HG02588 (cell line): ENCODE measurements at regions not wholly inside any gene's neighbourhood (a gene's known extent, or its start where the extent isn't known, plus 50 kb on each side); places are given as distances from the start of the nearest gene placed in this dataset.

Experiments
- ATAC-seq: cut with Tn5 transposase; IDR thresholded peaks from one replicate; pipeline ENCODE4 v1.9.1; 2021; ENCODE audit warnings: mild to moderate bottlenecking, moderate library complexity; ENCODE audit not compliant: unreplicated experiment

GRCh38 chr3:72441284-72441994, 406.8 kb downstream of the SHQ1 start:
- no peak for ATAC-seq

- ATAC-seq: peak; percentile 48
These were observed 407.8 kb downstream of the SHQ1 start for GRCh38 chr3:72440491-72440890.

- peak; percentile 67 for ATAC-seq
These were observed 408.7 kb downstream of the SHQ1 start for GRCh38 chr3:72439321-72440183.

GRCh38 chr3:72437661-72438406, 410.4 kb downstream of the SHQ1 start:
- ATAC-seq: no peak

GRCh38 chr3:72436863-72437592, 411.2 kb downstream of the SHQ1 start:
- no peak for ATAC-seq

GRCh38 chr3:72434296-72434695, 413.9 kb downstream of the SHQ1 start:
- ATAC-seq: no peak

- ATAC-seq: no peak
These were observed 416.0 kb downstream of the SHQ1 start for GRCh38 chr3:72432246-72432645.

GRCh38 chr3:72429589-72430353, 418.5 kb downstream of the SHQ1 start:
- no peak for ATAC-seq

- ATAC-seq: no peak
These were observed 419.4 kb downstream of the SHQ1 start for GRCh38 chr3:72428803-72429202.

GRCh38 chr3:72427624-72428023, 420.6 kb downstream of the SHQ1 start:
- no peak for ATAC-seq

- ATAC-seq: peak; percentile 67
These were observed 421.4 kb downstream of the SHQ1 start for GRCh38 chr3:72426618-72427397.

GRCh38 chr3:72423643-72424042, 424.6 kb downstream of the SHQ1 start:
- no peak for ATAC-seq

GRCh38 chr3:72421786-72422185, 426.5 kb downstream of the SHQ1 start:
- no peak for ATAC-seq

GRCh38 chr3:72421126-72421525, 427.1 kb downstream of the SHQ1 start:
- no peak for ATAC-seq

- no peak for ATAC-seq
These were observed 429.4 kb downstream of the SHQ1 start for GRCh38 chr3:72418856-72419255.

GRCh38 chr3:72418244-72418643, 430.0 kb downstream of the SHQ1 start:
- no peak for ATAC-seq

- no peak for ATAC-seq
These were observed 433.7 kb downstream of the SHQ1 start for GRCh38 chr3:72414481-72415016.

GRCh38 chr3:72413228-72413627, 435.0 kb downstream of the SHQ1 start:
- ATAC-seq: no peak

- ATAC-seq: no peak
These were observed 435.8 kb downstream of the SHQ1 start for GRCh38 chr3:72412340-72412956.
